NOMO-1 (cell line): ENCODE measurements at regions not wholly inside any gene's neighbourhood (a gene's known extent, or its start where the extent isn't known, plus 50 kb on each side); places are given as distances from the start of the nearest gene placed in this dataset.
"Not testable (repeated sequence)": the region's sequence is repeated elsewhere in the genome, so short reads cannot be mapped to it uniquely, and the experiment has no call there.

Experiments
- DNase-seq, 2 experiments: peaks; one replicate each; lab custom pipeline; 2025; ENCODE audit not compliant: unreplicated experiment in 2 of 2; lab: John Stamatoyannopoulos, UW

- no peak for DNase-seq
Observed at GRCh38 chr3:55162031-55162795, 234.4 kb upstream of the LRTM1 start.

- no peak for DNase-seq
Observed at GRCh38 chr3:55161231-55161630, 233.4 kb upstream of the LRTM1 start.

DNA sequence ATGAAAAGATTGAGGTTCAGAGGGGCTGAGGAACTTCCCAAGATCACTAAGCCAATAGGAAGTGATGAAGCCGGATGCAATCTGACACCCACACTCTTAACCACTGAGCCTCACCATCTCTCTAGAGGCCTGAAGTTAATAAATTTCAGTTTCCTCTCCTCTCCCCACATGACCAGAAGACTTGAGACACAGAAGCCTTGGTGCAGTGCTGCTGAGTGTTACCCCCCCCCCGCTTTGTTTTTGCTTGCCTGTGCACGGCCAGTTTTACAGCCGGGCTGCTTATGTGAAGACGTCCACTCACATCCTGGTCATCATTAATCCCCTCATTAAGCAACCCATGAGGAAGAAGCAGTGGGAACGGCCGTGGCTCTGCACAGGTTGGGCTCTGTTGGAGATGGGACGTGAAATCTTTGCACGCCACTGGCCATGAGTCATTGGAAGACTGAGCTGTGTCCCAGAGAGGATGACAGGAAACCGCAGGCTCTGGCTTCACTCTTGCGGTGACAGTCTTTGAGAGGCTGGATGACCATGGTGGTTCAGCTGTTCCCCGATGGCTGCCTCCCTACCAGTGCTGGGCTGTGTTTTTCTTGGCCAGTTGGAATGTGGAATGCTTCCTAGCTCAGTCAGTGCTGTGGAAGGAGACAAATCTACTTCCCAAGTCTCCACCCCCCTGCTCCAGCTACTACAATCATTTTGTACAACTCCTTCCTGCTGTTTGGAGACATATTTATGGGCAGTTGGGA is 232.6 kb upstream of the LRTM1 start:
- peak; percentile 44 to 66 for DNase-seq

DNA sequence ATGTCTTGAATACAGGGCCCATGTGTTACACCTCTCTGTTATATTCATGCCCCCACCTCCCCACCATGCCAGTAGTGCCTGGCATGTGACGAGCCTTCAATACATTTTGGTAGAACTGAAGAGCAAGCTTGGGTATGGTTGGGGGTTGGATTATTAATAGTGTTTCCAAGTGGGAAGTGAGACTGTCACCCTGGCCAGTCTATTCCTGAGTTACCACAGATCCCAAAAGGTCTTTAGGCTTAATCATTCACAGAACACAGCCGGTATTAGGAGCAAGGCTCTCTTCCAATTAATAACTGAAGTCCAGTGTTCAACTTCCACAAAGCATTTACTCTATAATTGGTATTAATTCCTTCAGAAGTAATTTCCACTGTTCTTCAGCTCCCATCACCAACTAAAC is 231.9 kb upstream of the LRTM1 start:
- no peak for DNase-seq

DNA sequence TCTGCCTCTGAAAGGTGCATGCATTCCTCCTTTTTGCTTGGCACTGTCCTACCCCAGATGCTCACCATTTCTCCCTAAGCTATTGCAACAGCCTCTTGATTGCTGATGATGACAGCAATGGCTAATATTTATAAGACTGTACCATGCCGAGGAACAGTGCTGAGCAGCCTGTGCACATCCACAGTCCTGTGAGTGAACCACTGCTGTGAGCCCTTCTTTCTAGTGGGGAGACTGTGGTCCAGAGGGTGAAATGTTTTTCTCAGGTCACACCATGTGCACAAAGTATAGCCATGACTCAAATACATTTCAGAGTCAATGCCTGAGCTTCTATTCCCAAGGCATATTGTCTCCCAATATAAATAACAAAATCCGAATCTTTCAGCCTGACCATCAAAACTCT is 231.2 kb upstream of the LRTM1 start:
- DNase-seq, result no peak

GRCh38 chr3:55158345-55158744 is 230.5 kb upstream of the LRTM1 start:
- no peak for DNase-seq

DNA sequence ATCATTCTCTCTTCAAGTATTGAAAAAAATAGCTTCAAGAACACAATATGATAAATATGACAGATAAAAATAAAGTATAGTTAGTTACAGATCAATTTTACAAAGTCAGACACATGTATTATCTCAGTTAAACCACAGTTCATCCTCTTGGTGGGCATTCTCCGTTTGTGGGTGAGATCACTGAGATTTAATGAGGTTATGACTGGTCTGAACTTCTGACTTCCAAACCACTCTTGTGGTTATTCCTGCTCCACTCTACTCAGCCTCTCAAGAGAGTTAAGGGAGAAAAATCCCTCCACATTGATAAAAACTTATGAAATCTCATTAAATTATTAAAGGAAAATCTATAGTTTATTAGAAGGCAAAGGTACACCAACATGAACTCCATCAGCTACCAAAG is 229.9 kb upstream of the LRTM1 start:
- DNase-seq, result no peak

DNA sequence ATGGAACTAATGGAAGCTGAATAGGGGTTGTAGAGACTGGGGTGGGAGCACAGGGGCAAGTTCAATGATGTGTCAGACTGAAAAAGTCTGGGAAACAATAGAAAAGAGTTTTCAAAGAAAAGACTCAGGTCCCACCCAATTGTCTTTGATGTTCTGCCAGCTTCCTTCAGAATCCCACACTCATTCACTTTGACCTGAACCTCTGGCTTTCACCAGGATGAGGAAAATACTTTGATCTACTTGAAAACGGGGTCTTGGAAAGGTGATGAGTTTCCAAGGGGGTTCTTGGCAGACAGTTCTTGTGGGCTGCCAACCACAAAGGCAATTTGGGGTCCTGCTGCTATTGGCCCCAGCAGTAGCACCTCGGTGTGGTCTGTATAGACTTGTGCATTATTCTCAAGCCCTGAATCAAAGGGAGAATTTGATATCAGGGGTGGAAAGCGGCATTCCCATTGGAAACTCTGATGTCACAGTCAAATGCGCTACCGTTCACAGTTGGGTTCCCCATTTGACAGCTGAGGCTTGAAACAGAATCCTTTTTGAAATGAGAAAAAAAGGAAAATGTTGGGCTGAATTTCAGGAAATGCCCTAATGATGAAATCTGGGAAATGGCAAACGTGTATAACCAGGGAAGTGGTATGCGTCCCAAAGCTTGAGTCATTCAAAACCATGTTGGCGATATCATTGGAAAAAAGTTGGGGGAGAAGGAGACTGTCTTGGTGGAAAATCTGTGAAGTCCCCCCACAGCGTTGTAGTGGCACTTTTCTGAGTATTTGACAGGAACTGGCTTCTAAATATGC is 229.2 kb upstream of the LRTM1 start:
- DNase-seq, result no peak

DNA sequence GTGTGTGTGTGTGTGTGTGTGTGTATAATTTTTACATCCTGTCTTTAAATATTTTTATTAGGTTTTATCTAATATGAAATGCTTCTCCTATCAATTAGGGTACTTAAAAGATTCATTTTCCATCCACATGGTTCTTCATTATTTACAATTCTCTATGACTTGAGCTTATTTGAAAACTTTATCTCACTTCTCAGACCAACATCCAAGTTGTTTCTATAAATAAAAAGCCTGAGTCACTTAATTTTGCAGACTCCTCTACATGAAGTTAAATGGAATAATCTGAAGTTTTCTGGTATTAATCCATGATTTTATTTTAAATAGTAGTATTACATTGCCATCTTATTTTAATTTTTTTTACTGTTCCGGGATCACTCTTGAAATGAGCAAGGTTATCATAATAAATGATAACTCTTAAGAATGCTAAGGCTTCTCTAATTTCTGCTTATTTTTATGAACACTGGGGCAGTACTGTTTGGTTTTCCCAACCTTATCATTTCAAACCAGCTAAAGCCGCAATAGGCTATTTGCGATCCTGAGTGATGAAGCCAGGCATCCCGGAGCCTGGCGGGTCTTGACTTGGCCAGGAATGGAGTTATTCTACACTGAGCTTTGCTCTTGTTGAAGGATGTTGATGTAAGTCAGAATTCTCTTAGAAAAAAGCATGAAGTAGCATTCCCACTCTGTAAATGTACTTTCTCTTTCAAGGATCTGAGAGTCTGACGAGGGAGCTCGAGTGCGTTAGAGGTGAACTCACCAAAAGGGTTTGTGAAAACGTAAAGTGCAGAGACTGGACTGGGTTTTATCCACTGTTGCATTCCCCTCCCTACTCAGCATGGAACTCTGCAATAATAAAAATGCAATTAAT is 220.2 kb upstream of the LRTM1 start:
- no peak for DNase-seq

DNA sequence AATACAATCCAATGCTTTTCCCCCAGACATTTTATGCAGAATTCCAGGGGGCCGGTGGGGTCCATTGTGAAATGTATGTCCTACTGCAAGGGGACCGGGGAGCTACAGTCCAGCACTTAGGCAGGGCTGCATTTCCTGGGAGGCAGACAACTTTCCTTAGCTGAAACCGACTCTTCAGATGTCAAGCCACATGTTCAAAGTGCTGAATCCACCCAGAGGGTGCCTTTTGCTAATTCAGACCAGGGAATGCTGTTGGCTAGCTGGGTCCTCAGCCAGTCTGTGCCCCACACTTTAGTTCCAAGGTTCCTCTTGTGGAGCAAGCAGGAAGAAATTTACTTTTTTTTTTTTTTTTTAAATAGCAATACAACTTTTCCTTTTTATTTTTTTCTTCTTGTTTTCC is 219.5 kb upstream of the LRTM1 start:
- no peak for DNase-seq

DNA sequence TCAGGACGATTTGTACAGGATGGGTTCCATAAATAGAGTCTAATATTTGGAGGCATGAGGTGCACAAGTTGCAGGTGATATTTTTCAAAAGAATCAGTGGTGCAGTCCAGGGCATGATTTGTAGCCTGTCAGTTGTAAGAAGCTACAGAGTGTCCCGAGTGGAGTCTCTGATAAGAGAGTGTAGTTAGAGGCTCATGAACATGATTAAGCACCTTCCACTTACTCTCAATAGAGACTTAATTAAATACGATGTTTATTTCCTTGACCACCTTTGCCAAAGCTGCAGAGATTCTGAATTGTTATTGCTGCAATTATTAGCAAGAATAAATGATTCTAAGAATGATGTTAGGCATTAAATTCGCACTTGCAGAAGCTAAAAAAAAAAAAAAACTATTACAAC is 218.4 kb upstream of the LRTM1 start:
- no peak for DNase-seq

DNA sequence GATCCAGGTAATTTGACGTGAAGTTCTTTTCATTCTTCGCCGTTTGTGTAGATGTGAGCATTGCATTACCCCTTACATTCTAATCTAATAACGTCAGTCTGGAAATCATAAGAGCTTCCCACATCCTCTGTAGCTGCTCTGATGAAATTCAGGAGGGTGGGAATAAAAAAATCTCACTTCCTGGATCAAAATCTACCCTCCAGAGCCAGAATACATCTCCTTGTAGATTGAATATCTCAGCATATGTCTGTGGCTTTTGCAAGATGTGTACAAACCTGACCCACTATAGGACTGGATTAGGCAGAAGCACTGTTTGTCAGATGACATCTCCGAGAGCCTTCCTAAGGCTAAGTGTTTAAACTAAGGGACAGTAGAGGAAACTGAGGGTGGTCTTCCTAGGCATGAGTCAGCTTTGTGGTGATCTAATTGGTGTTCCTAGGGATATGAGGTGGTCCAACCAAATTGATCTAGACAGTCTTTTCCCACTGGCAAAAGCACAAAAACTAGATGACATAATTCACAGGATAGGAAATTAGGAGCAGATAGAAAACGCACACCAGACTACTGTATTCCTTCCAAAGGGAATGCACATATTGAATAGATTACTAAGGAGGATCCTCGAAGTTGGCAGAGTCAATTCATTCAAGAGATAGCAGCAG is 216.3 kb upstream of the LRTM1 start:
- no peak for DNase-seq

GRCh38 chr3:55143336-55143735 is 215.5 kb upstream of the LRTM1 start:
- DNase-seq, result no peak

- DNase-seq, result not testable (repeated sequence)
Observed at GRCh38 chr3:55136291-55136690, 208.4 kb upstream of the LRTM1 start.

- DNase-seq, result no peak
Observed at GRCh38 chr3:55128225-55128823, 200.5 kb upstream of the LRTM1 start.

DNA sequence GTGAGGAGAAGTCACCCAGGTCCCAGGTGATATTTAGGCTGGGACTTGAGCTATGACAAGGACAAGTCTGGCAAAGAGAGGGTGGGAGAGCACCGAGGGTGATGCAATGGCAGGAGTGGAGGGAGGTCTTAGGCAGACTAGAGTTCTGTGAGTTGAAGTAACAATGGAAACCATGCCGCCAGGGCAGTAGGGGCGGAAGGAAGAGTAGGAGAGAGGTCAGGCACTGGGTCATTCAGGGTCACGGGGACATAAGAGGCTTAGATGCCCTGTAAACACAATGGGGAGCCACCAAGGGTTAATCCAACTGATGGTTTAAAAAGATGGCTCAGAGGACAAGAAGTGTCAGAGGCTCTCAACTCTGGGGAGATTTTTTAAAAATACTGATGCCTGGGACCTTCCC is 199.7 kb upstream of the LRTM1 start:
- DNase-seq, result no peak

GRCh38 chr3:55124371-55124770 is 196.5 kb upstream of the LRTM1 start:
- no peak for DNase-seq
